Muscle of leg (tissue), 3 donors: ENCODE measurements at regions not wholly inside any gene's neighbourhood (a gene's known extent, or its start where the extent isn't known, plus 50 kb on each side); places are given as distances from the start of the nearest gene placed in this dataset.

Experiments
- DNase-seq: peaks from one replicate; pipeline ENCODE4 v3.0.0; 2013
- H3K27ac ChIP-seq: one replicate; pipeline ENCODE4 v1.5.1; 2013; ENCODE audit warnings: mild to moderate bottlenecking, low read length, control low read depth
- H3K27me3 ChIP-seq: one replicate; pipeline ENCODE4 v1.6.1; 2013; ENCODE audit warnings: low read length; ENCODE audit not compliant: control insufficient read depth, insufficient read depth
- H3K36me3 ChIP-seq: one replicate; pipeline ENCODE4 v1.6.1; 2013; ENCODE audit warnings: low read length; ENCODE audit not compliant: control insufficient read depth, insufficient read depth
- H3K4me1 ChIP-seq: one replicate; pipeline ENCODE4 v1.6.1; 2013; ENCODE audit warnings: low read length; ENCODE audit not compliant: control insufficient read depth, insufficient read depth
- H3K4me3 ChIP-seq: one replicate; pipeline ENCODE4 v1.5.1; 2013; ENCODE audit warnings: low read length, control low read depth
- H3K9me3 ChIP-seq: replicated peaks from 2 replicates; pipeline ENCODE4 v1.6.1; 2013; ENCODE audit warnings: low read depth, low read length; ENCODE audit not compliant: control insufficient read depth
- WGBS: methylation state at CpG from one replicate; pipeline ENCODE4 v1.1.5; 2013; ENCODE audit warnings: missing lambda C conversion rate; ENCODE audit not compliant: insufficient coverage; 5-methylcytosine and 5-hydroxymethylcytosine counted together

GRCh38 chr10:61337741-61338140 is 115.4 kb downstream of the TMEM26 start:
- WGBS: no CpG with 5 or more reads among the region's 3 CpGs
- Histone ChIP-seq H3K9me3 (no peaks in the 10 kb centered on the region), H3K4me3 (no peak overlapping the region), H3K27ac (no peak overlapping the region), H3K27me3 (no peaks in the 10 kb centered on the region), H3K36me3 (no peaks in the 10 kb centered on the region), H3K4me1 (no peaks in the 10 kb centered on the region)
- no peak for DNase-seq

- Histone ChIP-seq H3K27me3 (no peaks in the 10 kb centered on the region), H3K4me1 (no peaks in the 10 kb centered on the region), H3K4me3 (no peak overlapping the region), H3K27ac (no peak overlapping the region), H3K36me3 (no peaks in the 10 kb centered on the region), H3K9me3 (no peaks in the 10 kb centered on the region)
- no CpG with 5 or more reads among the region's 4 CpGs for WGBS
- DNase-seq: no peak
These were observed 116.3 kb downstream of the TMEM26 start for GRCh38 chr10:61336831-61337230.

GRCh38 chr10:61335359-61335758 is 117.8 kb downstream of the TMEM26 start:
- Histone ChIP-seq H3K4me1 (no peaks in the 10 kb centered on the region), H3K9me3 (no peaks in the 10 kb centered on the region), H3K27ac (no peak overlapping the region), H3K27me3 (no peaks in the 10 kb centered on the region), H3K36me3 (no peaks in the 10 kb centered on the region), H3K4me3 (no peak overlapping the region)
- no peak for DNase-seq

- Histone ChIP-seq H3K4me3 (no peak overlapping the region), H3K27me3 (no peaks in the 10 kb centered on the region), H3K4me1 (no peaks in the 10 kb centered on the region), H3K36me3 (no peaks in the 10 kb centered on the region), H3K27ac (no peak overlapping the region), H3K9me3 (peaks cover 2% of the 10 kb centered on the region)
- WGBS: 34% methylated on average over 3 of the region's 4 CpGs
- DNase-seq: peak; percentile 10
These were observed 120.6 kb downstream of the TMEM26 start for GRCh38 chr10:61332581-61332980.

- H3K27me3 ChIP-seq: no peaks in the 10 kb centered on the region
- no peak overlapping the region for H3K4me3 ChIP-seq
- H3K36me3 ChIP-seq: no peaks in the 10 kb centered on the region
- 64% methylated on average over 3 of the region's 3 CpGs for WGBS
- H3K4me1 ChIP-seq: no peaks in the 10 kb centered on the region
- H3K9me3 ChIP-seq: peaks cover 2% of the 10 kb centered on the region
- DNase-seq: no peak
- H3K27ac ChIP-seq: no peak overlapping the region
These were observed 122.5 kb downstream of the TMEM26 start for GRCh38 chr10:61330669-61331068.

GRCh38 chr10:61329854-61330253 is 123.3 kb downstream of the TMEM26 start:
- peaks cover 2% of the 10 kb centered on the region for H3K9me3 ChIP-seq
- DNase-seq: no peak
- H3K4me1 ChIP-seq: no peaks in the 10 kb centered on the region
- no peak overlapping the region for H3K4me3 ChIP-seq
- H3K36me3 ChIP-seq: no peaks in the 10 kb centered on the region
- no CpG with 5 or more reads among the region's 2 CpGs for WGBS
- H3K27ac ChIP-seq: no peak overlapping the region
- no peaks in the 10 kb centered on the region for H3K27me3 ChIP-seq

- no peaks in the 10 kb centered on the region for H3K27me3 ChIP-seq
- no peaks in the 10 kb centered on the region for H3K36me3 ChIP-seq
- H3K27ac ChIP-seq: peak overlapping the region; percentile 49
- H3K4me1 ChIP-seq: no peaks in the 10 kb centered on the region
- no peak overlapping the region for H3K4me3 ChIP-seq
- H3K9me3 ChIP-seq: peaks cover 2% of the 10 kb centered on the region
- whole genome bisulfite sequencing: no CpG with 5 or more reads among the region's 5 CpGs
- peak; percentile 64 for DNase-seq
These were observed 127.8 kb downstream of the TMEM26 start for GRCh38 chr10:61325223-61325960.

GRCh38 chr10:61323726-61324125 is 129.5 kb downstream of the TMEM26 start:
- Histone ChIP-seq H3K36me3 (no peaks in the 10 kb centered on the region), H3K4me3 (no peak overlapping the region), H3K4me1 (no peaks in the 10 kb centered on the region), H3K27me3 (no peaks in the 10 kb centered on the region), H3K27ac (no peak overlapping the region), H3K9me3 (no peaks in the 10 kb centered on the region)
- DNase-seq: peak; percentile 24

- WGBS: no CpG with 5 or more reads among the region's 3 CpGs
- Histone ChIP-seq H3K27ac (no peak overlapping the region), H3K36me3 (no peaks in the 10 kb centered on the region), H3K4me1 (no peaks in the 10 kb centered on the region), H3K27me3 (no peaks in the 10 kb centered on the region), H3K9me3 (no peaks in the 10 kb centered on the region), H3K4me3 (no peak overlapping the region)
- DNase-seq: peak; percentile 52
These were observed 131.9 kb downstream of the TMEM26 start for GRCh38 chr10:61321041-61321857.

- no peaks in the 10 kb centered on the region for H3K27me3 ChIP-seq
- H3K9me3 ChIP-seq: no peaks in the 10 kb centered on the region
- WGBS: no CpG with 5 or more reads among the region's 5 CpGs
- H3K4me1 ChIP-seq: no peaks in the 10 kb centered on the region
- no peak overlapping the region for H3K27ac ChIP-seq
- no peak overlapping the region for H3K4me3 ChIP-seq
- no peak for DNase-seq
- H3K36me3 ChIP-seq: no peaks in the 10 kb centered on the region
These were observed 133.0 kb downstream of the TMEM26 start for GRCh38 chr10:61320257-61320587.
